Activated naive CD8-positive, alpha-beta T cell treated with anti-CD3 and anti-CD28 coated beads, Interleukin-2, amount 10 ng/mL, durations not matched to agents 7 days and 5 days (primary cell): ENCODE measurements at regions not wholly inside any gene's neighbourhood (a gene's known extent, or its start where the extent isn't known, plus 50 kb on each side); places are given as distances from the start of the nearest gene placed in this dataset.

Experiments used
- ATAC-seq: fragments of 150-1000 bp; cut with Tn5 transposase; one replicate; pipeline ENCODE4 v1.10.0; 2021; ENCODE audit warnings: low read depth, moderate library complexity
- POLR2A ChIA-PET: fragments of 350-600 bp; sonication (Branson Sonifier 250); formaldehyde crosslinking; loops from one replicate; lab custom pipeline; 2021; ENCODE audit warnings: antibody characterized with exemption; lab: Charles Lee
- DNase-seq: peaks from one replicate; pipeline ENCODE4 v3.0.0; 2021
- H3K27ac Mint-ChIP-seq: one replicate; pipeline ENCODE4 v1.8.0; 2022; ENCODE audit warnings: mild to moderate bottlenecking, mixed read lengths
- H3K27me3 Mint-ChIP-seq: one replicate; pipeline ENCODE4 v1.8.0; 2022; ENCODE audit warnings: mild to moderate bottlenecking, moderate library complexity, mixed read lengths
- H3K36me3 Mint-ChIP-seq: one replicate; pipeline ENCODE4 v1.8.0; 2021; ENCODE audit warnings: mild to moderate bottlenecking, mixed read lengths
- H3K4me1 Mint-ChIP-seq: one replicate; pipeline ENCODE4 v1.8.0; 2021; ENCODE audit warnings: mixed read lengths
- H3K4me3 Mint-ChIP-seq: one replicate; pipeline ENCODE4 v1.8.0; 2022; ENCODE audit warnings: mild to moderate bottlenecking, moderate library complexity, mixed read lengths
- H3K9me3 Mint-ChIP-seq: one replicate; pipeline ENCODE4 v1.8.0; 2021; ENCODE audit warnings: mixed read lengths

DNA sequence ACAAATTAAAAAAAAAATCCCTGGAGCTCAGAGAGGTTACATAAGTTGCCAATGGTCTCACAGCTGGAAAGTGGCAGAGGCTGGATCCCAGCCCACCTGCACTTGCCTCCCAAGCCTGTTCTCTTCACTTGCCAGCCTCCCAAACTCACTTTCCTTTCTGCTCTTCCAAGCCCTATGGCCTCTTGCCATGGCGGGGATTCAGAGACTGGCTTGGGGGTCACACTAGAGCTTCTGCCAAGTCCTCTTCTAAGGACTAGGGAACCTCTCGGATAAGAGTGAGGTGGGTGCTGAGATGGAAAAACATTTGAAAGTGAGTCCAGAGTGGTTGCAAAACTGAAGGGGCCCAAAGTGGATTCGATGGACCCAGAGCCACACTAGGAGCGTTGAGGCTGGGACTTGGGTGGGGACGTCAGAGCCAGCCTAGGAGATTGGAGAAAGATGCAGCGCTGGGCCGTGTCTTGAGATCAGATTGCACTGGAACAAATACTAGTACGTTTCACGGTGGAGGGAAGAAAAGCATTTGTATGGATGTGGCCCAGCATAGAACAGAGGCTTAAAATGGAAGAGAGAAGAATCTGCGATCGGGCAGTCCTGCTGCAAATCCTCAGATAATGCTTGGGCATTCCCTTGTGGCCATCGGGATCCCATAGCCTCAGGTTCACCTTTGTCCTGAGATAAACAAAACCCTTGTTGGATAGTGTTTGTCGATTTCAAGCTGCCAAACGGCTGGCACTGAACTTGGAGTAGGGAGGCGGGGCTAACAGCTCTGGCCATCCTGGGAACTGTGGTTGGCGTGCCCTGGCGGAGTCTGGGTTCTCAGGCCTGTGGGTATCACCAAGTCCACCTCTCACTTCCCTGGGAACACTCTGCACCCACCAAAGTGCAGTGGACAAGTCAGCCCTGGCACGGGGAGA is 84.8 kb downstream of the ING1 start:
- H3K36me3 Mint-ChIP-seq = no peaks in the 10 kb centered on the region
- H3K27me3 Mint-ChIP-seq = peaks cover 43% of the 10 kb centered on the region
- H3K4me3 Mint-ChIP-seq = no peak overlapping the region
- H3K4me1 Mint-ChIP-seq = peaks cover 13% of the 10 kb centered on the region
- POLR2A ChIA-PET = no interaction called here
- no peak overlapping the region for H3K27ac Mint-ChIP-seq
- peaks cover 3% of the 10 kb centered on the region for H3K9me3 Mint-ChIP-seq
- no peak for DNase-seq
- no peak for ATAC-seq

DNA sequence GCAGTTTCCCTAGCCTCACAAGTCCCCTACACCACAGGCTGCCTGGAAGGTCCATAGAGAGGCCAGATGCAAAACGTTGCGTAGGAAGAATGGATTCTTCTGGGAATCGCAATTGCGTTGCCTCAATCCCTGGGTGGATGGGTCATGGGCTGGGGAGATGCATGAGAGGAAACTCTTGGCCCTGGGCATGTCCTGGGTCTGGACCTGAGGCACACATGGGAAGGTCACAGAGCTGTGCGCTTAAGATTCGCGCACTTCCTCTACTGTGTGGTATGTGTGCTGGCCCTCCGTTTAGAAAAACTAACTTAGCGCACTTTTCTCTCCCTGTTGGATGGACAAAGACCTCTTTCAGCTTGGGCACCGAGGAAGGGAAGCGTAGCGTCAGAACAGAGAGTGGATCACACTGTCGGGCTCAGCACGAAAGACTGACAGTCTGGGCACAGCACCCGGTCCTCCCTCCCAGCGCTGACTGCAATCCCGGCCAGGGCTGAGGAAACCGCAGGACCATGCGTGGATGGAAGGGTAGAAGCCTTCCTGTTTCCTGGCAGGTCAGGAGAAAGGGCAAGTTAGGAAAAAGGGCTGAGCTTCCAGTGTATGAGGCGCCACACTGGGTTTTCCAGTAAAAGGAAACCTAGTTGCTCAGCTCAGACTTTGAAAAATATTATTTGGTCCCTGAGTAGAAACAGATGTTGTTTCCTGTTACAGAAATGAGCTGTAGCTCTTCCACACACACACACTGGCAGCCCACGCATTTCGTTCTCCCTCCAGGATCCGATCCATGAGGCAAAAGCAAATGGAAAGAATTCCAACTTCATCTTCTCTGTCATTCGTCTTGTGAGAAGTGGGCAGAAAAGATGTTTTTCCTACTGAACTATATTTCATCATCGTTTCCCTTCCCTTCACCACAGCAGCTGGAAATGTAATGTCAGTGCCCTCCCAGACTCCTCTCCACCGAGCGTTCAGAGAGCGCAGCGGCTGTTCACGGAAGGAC is 86.0 kb downstream of the ING1 start:
- ATAC-seq (no peak), DNase-seq (no peak)
- Mint-ChIP-seq H3K4me1 (peaks cover 13% of the 10 kb centered on the region), H3K4me3 (peak overlapping the region; percentile 34), H3K27me3 (peaks cover 44% of the 10 kb centered on the region), H3K9me3 (peaks cover 1% of the 10 kb centered on the region), H3K36me3 (no peaks in the 10 kb centered on the region), H3K27ac (no peak overlapping the region)
- POLR2A ChIA-PET = no interaction called here

DNA sequence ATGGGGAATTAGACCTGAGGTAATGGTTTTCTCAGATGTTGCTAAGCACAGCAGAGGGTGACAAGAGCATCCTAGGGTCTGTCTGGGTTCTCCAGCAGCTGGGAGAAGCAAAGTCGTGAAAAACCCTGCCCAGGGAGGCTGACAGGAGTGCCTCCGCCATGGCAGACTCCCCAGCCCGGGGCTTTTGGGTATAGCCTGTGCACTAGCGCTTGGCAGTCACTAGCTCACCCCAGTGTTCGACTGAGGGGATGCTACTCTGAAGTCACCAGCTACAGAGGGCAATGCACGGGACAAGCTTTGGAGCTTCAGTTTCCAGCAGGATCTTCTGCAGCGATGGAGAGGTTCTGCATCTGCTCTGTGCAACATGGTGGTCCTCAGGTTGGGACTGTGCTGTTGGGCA is 87.5 kb downstream of the ING1 start:
- H3K36me3 Mint-ChIP-seq = no peaks in the 10 kb centered on the region
- no peak for ATAC-seq
- H3K4me3 Mint-ChIP-seq = no peak overlapping the region
- no peak for DNase-seq
- POLR2A ChIA-PET = no interaction called here
- H3K9me3 Mint-ChIP-seq = no peaks in the 10 kb centered on the region
- no peak overlapping the region for H3K27ac Mint-ChIP-seq
- peaks cover 13% of the 10 kb centered on the region for H3K4me1 Mint-ChIP-seq
- H3K27me3 Mint-ChIP-seq = peaks cover 44% of the 10 kb centered on the region

DNA sequence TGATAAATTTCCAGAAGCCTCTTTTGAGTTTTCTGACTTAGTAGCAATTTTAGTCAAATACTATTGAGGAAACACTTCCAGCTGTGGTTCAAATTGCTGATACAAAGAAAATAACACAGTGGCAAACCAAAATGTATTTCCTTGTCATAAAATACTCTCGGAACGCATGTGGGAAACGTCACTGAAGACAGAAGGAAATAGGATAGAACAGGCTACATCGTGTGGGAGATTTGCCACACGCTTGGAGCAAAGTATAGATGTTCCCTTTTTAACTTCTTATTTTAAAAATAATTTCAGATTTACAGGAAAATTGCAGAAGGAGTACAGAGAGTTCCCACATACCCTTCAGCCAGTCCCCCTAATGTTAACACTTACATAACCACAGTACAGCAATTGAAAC is 88.8 kb downstream of the ING1 start:
- POLR2A ChIA-PET = interaction anchor here (1.2 kb wide), 1 partner anchor 87 kb away, joined by 4 read pairs; no protein-coding TSS in a partner anchor
- Mint-ChIP-seq H3K9me3 (no peaks in the 10 kb centered on the region), H3K27me3 (peaks cover 39% of the 10 kb centered on the region), H3K36me3 (no peaks in the 10 kb centered on the region), H3K27ac (no peak overlapping the region), H3K4me3 (no peak overlapping the region), H3K4me1 (peaks cover 13% of the 10 kb centered on the region)
- DNase-seq (no peak), ATAC-seq (no peak)

DNA sequence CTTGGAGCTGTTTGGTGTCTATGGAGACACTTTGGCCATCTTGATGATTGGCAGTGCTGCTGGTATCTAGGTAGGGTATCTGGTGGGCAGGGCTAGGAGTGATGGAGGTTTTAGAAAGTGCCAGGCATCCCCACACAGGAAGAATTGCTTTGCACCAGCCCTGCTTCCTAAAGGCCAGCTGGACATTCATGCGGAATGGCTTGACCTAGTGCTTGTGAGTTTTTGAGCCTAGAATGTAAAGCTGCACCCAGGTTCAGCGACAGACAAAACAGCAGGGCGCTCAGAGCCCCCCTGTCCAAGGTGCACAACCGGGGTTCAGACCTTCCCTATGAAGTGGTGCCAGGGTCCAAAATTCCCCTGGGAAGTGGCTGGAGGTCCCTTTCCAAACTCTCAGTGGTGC is 93.1 kb downstream of the ING1 start:
- H3K4me3 Mint-ChIP-seq = no peak overlapping the region
- H3K27me3 Mint-ChIP-seq = peaks cover 42% of the 10 kb centered on the region
- H3K27ac Mint-ChIP-seq = no peak overlapping the region
- POLR2A ChIA-PET = no interaction called here
- DNase-seq (no peak), ATAC-seq (no peak)
- H3K36me3 Mint-ChIP-seq = no peaks in the 10 kb centered on the region
- no peaks in the 10 kb centered on the region for H3K4me1 Mint-ChIP-seq
- no peaks in the 10 kb centered on the region for H3K9me3 Mint-ChIP-seq

DNA sequence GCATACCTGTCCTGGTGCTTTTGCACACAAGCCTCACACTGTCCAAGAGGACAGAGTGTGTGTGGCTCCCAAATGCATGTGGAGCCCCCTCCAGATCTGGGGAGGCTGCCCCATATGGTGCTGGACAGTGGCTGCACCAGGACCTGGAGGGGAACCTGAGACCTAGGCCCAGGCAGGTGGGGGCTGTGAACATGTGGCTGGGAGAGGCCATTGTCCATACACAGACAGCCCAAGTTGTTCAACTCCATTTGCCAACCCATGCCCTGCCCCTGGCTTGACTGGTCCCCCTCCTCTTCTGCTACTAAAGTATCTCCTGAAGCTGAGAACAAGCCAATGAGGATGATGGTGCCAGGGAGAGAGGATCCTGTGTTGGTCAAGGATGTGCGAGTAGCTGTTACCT is 94.0 kb downstream of the ING1 start:
- peaks cover 45% of the 10 kb centered on the region for H3K27me3 Mint-ChIP-seq
- H3K4me1 Mint-ChIP-seq = peaks cover 5% of the 10 kb centered on the region
- ATAC-seq (no peak), DNase-seq (no peak)
- H3K4me3 Mint-ChIP-seq = no peak overlapping the region
- H3K9me3 Mint-ChIP-seq = no peaks in the 10 kb centered on the region
- H3K27ac Mint-ChIP-seq = no peak overlapping the region
- POLR2A ChIA-PET = no interaction called here
- H3K36me3 Mint-ChIP-seq = no peaks in the 10 kb centered on the region

DNA sequence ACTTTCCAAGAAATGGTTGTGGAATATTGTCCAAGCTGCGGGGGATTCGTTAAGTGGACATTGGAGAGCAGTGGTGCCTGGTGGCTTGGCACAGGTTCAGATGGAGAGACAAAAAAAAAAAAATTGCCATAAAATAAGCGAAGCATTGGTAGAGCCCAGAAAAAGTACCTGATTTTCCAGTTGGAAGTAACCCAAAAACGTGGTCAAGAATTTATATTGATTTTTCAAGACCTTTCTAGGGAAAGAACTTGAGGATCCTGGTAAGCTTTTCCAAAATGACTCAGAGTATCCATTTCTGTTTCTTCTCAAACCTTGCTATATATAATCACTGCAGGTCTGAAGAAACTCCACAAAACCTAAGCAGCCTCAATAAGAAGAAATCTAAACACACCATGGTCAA is 94.6 kb downstream of the ING1 start:
- Mint-ChIP-seq H3K36me3 (no peaks in the 10 kb centered on the region), H3K27me3 (peaks cover 45% of the 10 kb centered on the region), H3K4me1 (peaks cover 5% of the 10 kb centered on the region), H3K27ac (no peak overlapping the region), H3K4me3 (no peak overlapping the region), H3K9me3 (no peaks in the 10 kb centered on the region)
- DNase-seq (no peak), ATAC-seq (no peak)
- POLR2A ChIA-PET = no interaction called here

DNA sequence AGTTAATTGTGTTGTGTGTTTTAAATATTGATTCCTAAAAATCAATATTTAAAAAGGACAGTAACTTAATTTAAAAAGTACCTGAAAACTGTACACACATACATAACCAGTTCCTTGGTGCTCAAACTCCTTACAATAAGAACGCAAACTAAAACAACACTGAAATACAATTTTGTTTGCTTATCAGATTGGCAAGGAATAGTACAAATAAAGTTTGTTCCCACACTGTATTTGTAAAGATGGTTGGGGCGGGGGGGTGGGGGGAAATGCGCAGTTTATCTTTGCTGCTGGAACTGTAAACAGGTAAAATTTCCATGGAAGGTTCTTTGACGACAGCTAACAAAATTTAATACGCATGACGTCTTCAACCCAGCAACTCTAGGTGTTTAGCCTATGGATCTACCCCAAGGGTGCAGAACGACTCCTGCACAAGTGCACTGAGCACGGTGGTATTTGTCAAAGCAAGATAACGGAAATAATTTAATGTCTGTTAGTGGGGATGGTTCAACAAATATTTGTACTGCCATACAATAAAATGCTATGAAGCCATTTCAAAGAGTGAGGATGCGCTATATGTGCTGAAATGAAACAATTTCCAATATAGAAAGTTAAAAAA is 96.5 kb downstream of the ING1 start:
- DNase-seq (no peak), ATAC-seq (no peak)
- Mint-ChIP-seq H3K36me3 (no peaks in the 10 kb centered on the region), H3K27me3 (peaks cover 48% of the 10 kb centered on the region), H3K4me1 (peaks cover 5% of the 10 kb centered on the region), H3K4me3 (no peak overlapping the region), H3K9me3 (no peaks in the 10 kb centered on the region), H3K27ac (no peak overlapping the region)
- POLR2A ChIA-PET = no interaction called here

DNA sequence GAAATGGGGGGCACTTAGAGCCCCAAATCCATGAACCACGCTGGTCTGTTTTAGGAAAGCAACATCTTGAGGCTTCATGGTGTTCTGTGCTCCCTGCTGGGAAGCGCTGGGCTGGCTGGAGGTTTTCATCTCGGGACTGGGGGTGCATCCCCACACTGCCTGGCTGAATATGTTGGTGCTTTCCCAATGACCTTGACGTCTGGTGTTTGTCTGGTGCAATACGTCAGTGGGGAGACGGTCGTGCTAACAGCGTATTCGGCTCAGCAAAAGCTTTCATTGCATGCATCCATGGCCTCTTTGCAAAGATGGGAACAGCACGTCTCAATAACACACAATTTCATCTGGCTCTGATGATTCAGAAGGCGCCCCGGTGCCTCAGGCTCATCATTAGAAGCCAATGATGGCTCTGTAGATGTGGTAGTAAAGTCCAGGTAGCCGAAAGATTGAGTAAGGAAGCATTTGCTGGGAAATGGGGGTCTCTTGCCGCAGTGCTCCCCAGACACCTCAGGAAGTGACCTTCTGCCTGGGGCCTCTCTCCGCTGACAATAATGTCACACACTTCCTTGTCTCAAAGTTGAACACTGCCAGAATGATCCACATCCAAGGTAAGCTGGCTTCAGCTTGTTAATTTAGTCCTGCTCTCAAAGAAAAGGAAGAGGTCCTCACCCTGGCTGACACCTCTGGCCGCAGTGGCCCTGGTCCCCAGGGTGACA is 97.7 kb downstream of the ING1 start:
- Mint-ChIP-seq H3K4me1 (peaks cover 5% of the 10 kb centered on the region), H3K36me3 (no peaks in the 10 kb centered on the region), H3K4me3 (no peak overlapping the region), H3K27ac (no peak overlapping the region), H3K27me3 (peaks cover 51% of the 10 kb centered on the region), H3K9me3 (no peaks in the 10 kb centered on the region)
- no peak for ATAC-seq
- POLR2A ChIA-PET = no interaction called here
- DNase-seq = no peak

DNA sequence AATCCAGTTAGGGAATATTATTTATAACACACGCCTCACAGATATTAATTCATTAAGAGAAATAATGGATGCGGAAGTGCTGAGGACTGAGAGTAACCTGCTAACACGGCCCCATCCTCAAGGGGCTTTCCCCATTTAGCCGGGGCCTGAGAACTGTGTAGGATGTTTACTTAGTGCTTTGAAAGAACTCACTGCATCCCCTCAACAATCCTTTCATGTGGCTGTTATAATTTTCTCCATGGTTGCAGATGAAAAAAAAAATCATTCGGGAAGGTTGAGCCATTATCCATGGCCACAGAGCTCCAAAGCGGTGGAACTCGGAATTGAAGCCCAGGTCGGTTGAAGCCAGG is 98.2 kb downstream of the ING1 start:
- POLR2A ChIA-PET = no interaction called here
- H3K4me3 Mint-ChIP-seq = peak overlapping the region; percentile 76
- H3K36me3 Mint-ChIP-seq = no peaks in the 10 kb centered on the region
- H3K27me3 Mint-ChIP-seq = peaks cover 52% of the 10 kb centered on the region
- peaks cover 5% of the 10 kb centered on the region for H3K4me1 Mint-ChIP-seq
- H3K27ac Mint-ChIP-seq = no peak overlapping the region
- no peak for DNase-seq
- no peak for ATAC-seq
- no peaks in the 10 kb centered on the region for H3K9me3 Mint-ChIP-seq

DNA sequence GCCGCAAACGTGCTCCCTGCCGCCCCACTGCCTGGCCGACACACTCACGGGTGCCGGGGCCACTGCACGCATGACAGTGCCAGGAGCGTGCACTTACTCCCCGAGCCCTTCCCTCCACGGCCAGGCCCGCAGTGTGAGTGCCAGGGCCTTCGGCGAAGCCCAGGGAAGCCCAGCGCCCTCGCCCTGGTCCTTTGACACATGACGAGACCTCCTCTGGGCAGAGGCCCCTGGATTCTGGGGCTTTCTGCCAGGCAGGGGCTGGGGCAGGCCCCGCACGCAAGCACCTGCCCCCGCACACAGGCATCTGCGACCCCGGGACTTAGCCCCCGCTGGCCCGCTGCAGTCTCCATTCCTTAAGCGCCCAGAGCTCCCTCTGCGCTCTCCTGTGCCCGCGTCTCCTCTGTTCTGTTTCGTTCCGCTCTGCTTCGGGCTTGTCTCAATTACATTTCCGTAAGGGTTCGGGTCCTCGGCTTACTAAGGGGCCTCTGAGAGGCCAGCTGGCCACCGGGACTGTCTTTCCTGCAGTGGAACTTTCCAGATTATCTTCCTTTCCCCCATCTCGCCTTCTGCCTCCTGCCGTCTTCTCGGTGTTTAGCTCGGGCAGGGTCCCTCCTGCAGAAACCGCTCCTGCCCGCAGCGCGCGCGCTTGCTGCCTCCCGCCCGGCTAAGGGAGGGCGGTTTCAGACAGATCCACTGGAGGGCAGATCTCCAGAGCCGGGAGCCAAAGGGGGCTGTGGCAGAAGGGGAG is 98.8 kb downstream of the ING1 start:
- H3K27me3 Mint-ChIP-seq = peaks cover 52% of the 10 kb centered on the region
- peak; percentile 54 for ATAC-seq
- POLR2A ChIA-PET = no interaction called here

DNA sequence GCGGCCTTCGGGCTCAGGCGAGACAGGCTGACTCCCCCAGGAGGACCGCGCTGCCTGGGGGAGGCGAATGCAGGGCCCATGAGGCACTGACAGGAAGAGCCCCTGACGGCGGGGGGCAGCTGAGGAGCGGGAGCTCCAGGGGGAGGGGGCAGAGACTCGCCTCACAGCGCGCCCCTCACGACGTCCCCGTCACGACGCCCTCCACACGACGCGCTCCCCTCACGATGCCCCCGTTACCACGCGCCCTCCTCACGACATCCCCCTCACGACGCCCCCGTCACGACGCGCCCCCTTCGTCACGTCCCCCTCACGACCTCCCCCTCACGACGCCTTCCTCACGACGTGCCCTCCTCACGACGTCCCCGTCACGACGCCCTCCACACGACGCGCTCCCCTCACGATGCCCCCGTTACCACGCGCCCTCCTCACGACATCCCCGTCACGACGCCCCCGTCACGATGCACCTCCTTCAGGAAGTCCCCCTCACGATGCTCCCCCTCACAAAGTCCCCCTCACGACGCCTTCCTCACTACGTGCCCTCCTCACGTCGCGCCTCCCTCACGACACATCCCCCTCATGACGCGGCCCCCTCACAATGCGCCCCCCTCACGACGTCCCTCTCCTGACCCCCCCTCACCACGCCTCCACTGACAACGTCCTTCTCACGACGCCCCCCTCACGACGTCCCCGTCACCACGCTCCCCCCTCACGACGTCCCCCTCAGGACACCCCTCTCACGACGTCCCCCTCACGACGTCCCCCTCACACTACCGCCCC is 99.6 kb downstream of the ING1 start:
- ATAC-seq (peak; percentile 42), DNase-seq (no peak)
- Mint-ChIP-seq H3K36me3 (no peaks in the 10 kb centered on the region), H3K4me3 (peak overlapping the region; percentile 76), H3K9me3 (no peaks in the 10 kb centered on the region), H3K4me1 (peaks cover 5% of the 10 kb centered on the region), H3K27me3 (peaks cover 48% of the 10 kb centered on the region), H3K27ac (no peak overlapping the region)
- POLR2A ChIA-PET = no interaction called here

More for the DNA sequence above, 98.8 kb downstream of the ING1 start:
- Mint-ChIP-seq H3K4me1 (peaks cover 5% of the 10 kb centered on the region), H3K9me3 (no peaks in the 10 kb centered on the region), H3K4me3 (peak overlapping the region; percentile 76), H3K27ac (no peak overlapping the region), H3K36me3 (no peaks in the 10 kb centered on the region)
- DNase-seq = no peak
